Esophagus muscularis mucosa (tissue), 4 donors: ENCODE measurements at regions not wholly inside any gene's neighbourhood (a gene's known extent, or its start where the extent isn't known, plus 50 kb on each side); places are given as distances from the start of the nearest gene placed in this dataset.
A peak's percentile ranks its signal among the peaks of the same experiment; 100 is the strongest.

Experiments
- DNase-seq: peaks from one replicate; pipeline ENCODE4 v3.0.0-alpha.2; 2017; ENCODE audit errors: extremely low spot score
- H3K27ac ChIP-seq, 4 donors: fragments of 200-600 bp; sonication (generic); replicated peaks in 1 of 4; 1 replicate in 3 of 4; 2 replicates in 1 of 4; pipeline ENCODE4 v1.5.1; 2016 to 2019; ENCODE audit warnings: mild to moderate bottlenecking in 1 of 4
- H3K27me3 ChIP-seq, 4 donors: fragments of 200-600 bp; sonication (generic); one replicate each; pipeline versions ENCODE4 v1.5.1 to v1.6.0; 2016 to 2019
- H3K36me3 ChIP-seq, 4 donors: fragments of 200-600 bp; sonication (generic); one replicate each; pipeline ENCODE4 v1.5.1; 2016 to 2019
- H3K4me1 ChIP-seq, 4 donors: fragments of 200-600 bp; sonication (generic); one replicate each; pipeline ENCODE4 v1.5.1; 2016 to 2019
- H3K4me3 ChIP-seq, 4 donors: fragments of 200-600 bp; sonication (generic); 1 replicate in 2 of 4; 2 replicates in 2 of 4; pipeline ENCODE4 v1.5.1; 2016 to 2019; ENCODE audit warnings: mild to moderate bottlenecking in 4 of 4, moderate library complexity in 1 of 4
- H3K9me3 ChIP-seq, 4 donors: fragments of 200-600 bp; sonication (generic); 1 replicate in 3 of 4; 2 replicates in 1 of 4; pipeline ENCODE4 v1.5.1; 2016 to 2019
- CTCF ChIP-seq, 3 experiments: fragments of 200-600 bp in 2 of 3; fragments of 450-650 bp in 1 of 3; sonication (generic) in 2 of 3; IDR thresholded peaks; one replicate each; pipeline ENCODE4 v1.5.1; 2017 to 2019; ENCODE audit warnings: antibody characterized with exemption in 3 of 3, mild to moderate bottlenecking in 2 of 3, moderate library complexity in 1 of 3
- EP300 ChIP-seq: sonication (generic); formaldehyde crosslinking; IDR thresholded peaks from one replicate; pipeline ENCODE4 v1.6.1; 2017; ENCODE audit warnings: antibody characterized with exemption
- POLR2A ChIP-seq: fragments of 450-650 bp; IDR thresholded peaks from one replicate; pipeline ENCODE4 v1.6.1; 2017; ENCODE audit warnings: antibody characterized with exemption, moderate library complexity, mild to moderate bottlenecking, low read depth
- POLR2AphosphoS5 ChIP-seq, 2 donors: sonication (generic); formaldehyde crosslinking; IDR thresholded peaks; one replicate each; pipeline ENCODE4 v1.6.1; 2017; ENCODE audit warnings: antibody characterized with exemption in 2 of 2
- WGBS: methylation state at CpG from one replicate; pipeline ENCODE4 v1.1.5; 2018; 5-methylcytosine and 5-hydroxymethylcytosine counted together
- intact Hi-C: fragments of 100-400 bp; cut with DNase I; formaldehyde crosslinking; loops from one replicate; pipeline ENCODE4 v1.15.1; 2023

DNA sequence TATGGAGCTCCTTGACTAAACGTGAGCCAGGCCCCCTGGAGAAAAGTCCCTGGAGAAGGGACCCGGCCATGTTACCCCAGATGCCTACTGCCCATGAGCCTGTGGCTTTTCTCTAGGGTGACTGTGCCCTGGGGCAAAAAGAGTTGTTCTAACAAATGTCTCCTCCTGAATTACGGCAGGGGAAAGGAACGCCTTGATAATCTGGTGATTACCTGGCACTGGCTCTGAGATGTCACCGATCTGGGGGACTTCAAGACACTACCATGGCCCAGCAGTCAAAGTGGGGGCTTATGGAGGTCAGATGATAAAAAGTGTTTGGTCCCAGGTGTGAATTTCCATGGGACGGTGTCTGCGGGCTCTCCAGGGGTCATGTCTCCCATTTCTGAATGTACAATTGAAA is 140.7 kb downstream of the KLF13 start:
- Histone ChIP-seq H3K27me3 (peaks cover 0 to 44% (median 0%) of the 10 kb centered on the region in 4 donors), H3K4me1 (peaks cover 0 to 10% (median 5%) of the 10 kb centered on the region in 4 donors), H3K9me3 (no peaks in the 10 kb centered on the region), H3K27ac (no peak overlapping the region), H3K4me3 (no peak overlapping the region), H3K36me3 (no peaks in the 10 kb centered on the region)
- intact Hi-C loops: no loop called here
- WGBS: 89% methylated on average over 7 of the region's 7 CpGs
- no peak for TF ChIP-seq POLR2A
- no peak for TF ChIP-seq POLR2AphosphoS5 (IDR thresholded peaks at IDR 0.05)
- TF ChIP-seq CTCF (IDR thresholded peaks at IDR 0.05): no peak
- TF ChIP-seq EP300: no peak
- no peak for DNase-seq

- TF ChIP-seq POLR2AphosphoS5 (IDR thresholded peaks at IDR 0.05): no peak
- TF ChIP-seq EP300: no peak
- no peak for TF ChIP-seq CTCF (IDR thresholded peaks at IDR 0.05)
- TF ChIP-seq POLR2A: no peak
- peaks cover 0 to 44% (median 0%) of the 10 kb centered on the region in 4 donors for H3K27me3 ChIP-seq
- intact Hi-C loops: no loop called here
- H3K4me3 ChIP-seq: no peak overlapping the region
- H3K4me1 ChIP-seq: peaks cover 3 to 14% (median 9%) of the 10 kb centered on the region in 4 donors
- H3K27ac ChIP-seq: no peak overlapping the region
- H3K36me3 ChIP-seq: no peaks in the 10 kb centered on the region
- peak; percentile 84 for DNase-seq
- no peaks in the 10 kb centered on the region for H3K9me3 ChIP-seq
- WGBS: 88% methylated on average over 6 of the region's 24 CpGs
These were observed 142.5 kb downstream of the KLF13 start for GRCh38 chr15:31468911-31469785.

GRCh38 chr15:31469786-31470525 is 143.3 kb downstream of the KLF13 start:
- H3K9me3 ChIP-seq: no peaks in the 10 kb centered on the region
- no peaks in the 10 kb centered on the region for H3K36me3 ChIP-seq
- intact Hi-C loops: no loop called here
- H3K27ac ChIP-seq: no peak overlapping the region
- peaks cover 0 to 44% (median 0%) of the 10 kb centered on the region in 4 donors for H3K27me3 ChIP-seq
- TF ChIP-seq POLR2AphosphoS5 (IDR thresholded peaks at IDR 0.05) (no peak), EP300 (no peak), POLR2A (no peak), CTCF (IDR thresholded peaks at IDR 0.05) (no peak)
- WGBS: 75% methylated on average over 6 of the region's 6 CpGs
- H3K4me1 ChIP-seq: peaks cover 3 to 14% (median 9%) of the 10 kb centered on the region in 4 donors
- no peak overlapping the region for H3K4me3 ChIP-seq
- no peak for DNase-seq

- Histone ChIP-seq H3K4me1 (peaks cover 3 to 14% (median 9%) of the 10 kb centered on the region in 4 donors), H3K9me3 (no peaks in the 10 kb centered on the region), H3K36me3 (no peaks in the 10 kb centered on the region), H3K27ac (no peak overlapping the region), H3K27me3 (peaks cover 0 to 41% (median 0%) of the 10 kb centered on the region in 4 donors), H3K4me3 (no peak overlapping the region)
- DNase-seq: peak; percentile 74
- WGBS: 69% methylated on average over 2 of the region's 2 CpGs
- intact Hi-C loops: no loop called here
- TF ChIP-seq EP300 (no peak), POLR2AphosphoS5 (IDR thresholded peaks at IDR 0.05) (no peak), POLR2A (no peak), CTCF (IDR thresholded peaks at IDR 0.05) (no peak)
These were observed 144.1 kb downstream of the KLF13 start for GRCh38 chr15:31470756-31471155.
